OCI-LY3 (cell line): ENCODE measurements at regions not wholly inside any gene's neighbourhood (a gene's known extent, or its start where the extent isn't known, plus 50 kb on each side); places are given as distances from the start of the nearest gene placed in this dataset.

Experiments used
- CTCF ChIP-seq: fragments of 200-600, 300-600 bp; sonication (generic); IDR thresholded peaks from 2 replicates; pipeline ENCODE4 v1.5.1; 2014; ENCODE audit warnings: antibody characterized with exemption, low read length, low read depth
- EZH2phosphoT487 ChIP-seq: fragments of 200-600 bp; shearing (Covaris generic); IDR thresholded peaks from 2 replicates; pipeline ENCODE4 v1.6.1; 2018; ENCODE audit warnings: antibody characterized with exemption, mixed run types, low read depth

DNA sequence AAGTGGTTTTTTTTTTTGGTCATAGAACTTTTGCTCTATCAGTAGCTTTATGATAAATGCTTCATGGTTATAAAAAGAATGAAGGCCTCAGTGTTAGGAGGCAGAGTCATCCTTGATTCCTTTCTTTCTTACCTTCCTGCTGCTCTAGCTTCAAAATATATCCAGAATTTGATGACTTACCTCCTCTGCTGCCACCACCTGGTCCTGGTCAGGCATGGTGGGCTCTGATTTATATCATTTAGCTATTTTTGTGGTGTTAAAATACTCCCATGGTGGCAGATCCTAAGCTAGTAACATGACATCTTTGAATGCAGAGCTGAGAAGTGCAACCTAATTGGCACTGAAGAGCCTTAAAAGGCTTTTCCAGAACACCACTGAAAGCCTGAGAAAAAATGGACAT, 508.8 kb upstream of the CDH8 start:
- no peak for TF ChIP-seq CTCF
- TF ChIP-seq EZH2phosphoT487: no peak
